ENCODE measurements at regions not wholly inside any gene's neighbourhood (a gene's known extent, or its start where the extent isn't known, plus 50 kb on each side); places are given as distances from the start of the nearest gene placed in this dataset.
A peak's percentile ranks its signal among the peaks of the same experiment; 100 is the strongest.

DNA sequence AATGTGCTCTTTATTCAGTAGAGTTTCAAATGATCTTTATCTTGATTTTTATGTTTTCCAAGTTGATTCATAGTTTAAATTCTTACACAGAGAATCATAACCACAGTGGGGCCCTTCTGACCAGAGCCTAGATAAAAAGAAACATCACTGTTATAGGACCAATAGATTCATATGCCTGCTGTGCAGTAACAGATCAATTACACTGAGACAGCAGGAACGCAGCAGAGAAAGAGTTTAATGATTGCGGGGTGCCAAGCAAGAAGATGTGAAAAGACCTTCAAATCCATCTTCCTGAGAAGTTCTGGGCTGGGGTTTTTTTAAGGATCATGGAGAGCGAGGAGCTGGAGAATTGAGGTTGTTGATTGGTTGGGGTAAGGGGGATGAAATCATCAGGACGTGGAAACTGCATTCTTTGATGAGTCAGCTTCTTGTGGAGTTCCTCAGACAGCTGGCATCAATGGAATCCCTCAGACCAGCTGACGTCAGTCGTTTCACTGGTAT is 346.6 kb downstream of the TBC1D4 start:
- DNase-seq (ENCODE audit: low read depth in 2 of 2): peak in 1 of 2 donors; percentile 64

- no peak for DNase-seq (ENCODE audit: low read depth in 2 of 2)
Observed at GRCh38 chr13:75132701-75133695, 349.0 kb downstream of the TBC1D4 start.

DNA sequence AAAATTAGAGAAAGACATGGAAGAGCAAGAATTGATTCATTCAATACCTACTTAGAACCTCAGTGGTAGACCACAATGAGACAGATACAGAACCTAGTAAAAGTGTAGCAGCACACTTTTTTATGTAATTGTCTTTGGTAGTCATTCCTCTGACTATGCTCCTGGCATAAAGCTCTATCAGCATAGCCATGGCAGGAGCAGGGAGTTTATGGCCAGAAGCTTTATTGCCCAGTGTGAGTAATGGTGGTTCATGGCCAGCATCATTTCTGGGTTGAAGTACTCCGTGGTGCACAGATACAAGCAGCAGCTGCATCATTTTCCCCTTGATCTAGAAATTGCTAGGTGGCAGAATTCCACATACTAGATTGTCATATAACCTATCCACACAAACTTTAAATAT is 352.6 kb downstream of the TBC1D4 start:
- no peak for DNase-seq (ENCODE audit: low read depth in 2 of 2)

GRCh38 chr13:75124415-75124814 is 357.6 kb downstream of the TBC1D4 start:
- no peak for DNase-seq (ENCODE audit: low read depth in 2 of 2)

GRCh38 chr13:75123428-75123827 is 358.5 kb downstream of the TBC1D4 start:
- DNase-seq (ENCODE audit: low read depth in 2 of 2): peak in 1 of 2 donors; percentile 18

GRCh38 chr13:75120085-75120484 is 361.9 kb downstream of the TBC1D4 start:
- no peak for DNase-seq (ENCODE audit: low read depth in 2 of 2)

- DNase-seq (ENCODE audit: low read depth in 2 of 2): no peak
Observed at GRCh38 chr13:75115171-75115570, 366.8 kb downstream of the TBC1D4 start.

DNA sequence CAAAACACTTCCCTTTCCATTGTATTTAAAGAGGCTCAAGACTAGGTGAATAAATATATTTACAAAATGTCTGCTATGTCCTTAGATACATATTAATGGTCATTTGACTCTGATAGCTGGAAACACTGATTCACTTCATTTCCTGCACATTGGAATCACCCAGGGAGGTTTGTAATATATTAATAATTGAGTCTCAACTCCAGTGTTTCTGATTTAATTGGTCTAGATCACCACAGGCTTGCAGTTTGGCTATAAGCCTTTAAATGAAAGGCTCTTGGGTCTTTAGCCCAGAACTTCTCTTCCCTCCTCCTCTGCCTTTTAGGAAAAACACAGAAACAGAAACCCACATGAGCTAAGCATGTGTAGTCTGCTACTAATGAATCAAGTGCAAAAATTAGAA is 378.0 kb downstream of the TBC1D4 start:
- DNase-seq (ENCODE audit: low read depth in 2 of 2): peak in 1 of 2 donors; percentile 9

GRCh38 chr13:75102001-75102716 is 379.8 kb downstream of the TBC1D4 start:
- peak in 1 of 2 donors; percentile 3 for DNase-seq (ENCODE audit: low read depth in 2 of 2)

DNA sequence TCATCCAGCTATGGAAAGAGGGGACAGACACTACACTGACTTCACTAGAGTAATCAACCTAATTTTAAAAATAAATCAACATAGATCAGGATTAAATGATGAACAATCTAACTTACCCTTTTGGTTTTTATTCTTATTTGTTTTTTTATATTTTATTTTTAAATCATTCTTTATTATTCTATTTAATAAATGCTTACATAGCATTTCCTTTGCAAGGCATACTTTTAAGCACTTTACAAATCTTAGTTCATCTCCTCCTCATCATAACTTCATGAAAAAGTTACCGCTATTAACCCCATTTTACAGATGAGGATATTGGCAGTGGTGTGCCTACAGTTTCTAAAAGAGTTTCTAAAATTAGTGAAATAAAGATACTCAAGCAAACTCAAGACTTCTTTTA is 380.6 kb downstream of the TBC1D4 start:
- no peak for DNase-seq (ENCODE audit: low read depth in 2 of 2)

DNA sequence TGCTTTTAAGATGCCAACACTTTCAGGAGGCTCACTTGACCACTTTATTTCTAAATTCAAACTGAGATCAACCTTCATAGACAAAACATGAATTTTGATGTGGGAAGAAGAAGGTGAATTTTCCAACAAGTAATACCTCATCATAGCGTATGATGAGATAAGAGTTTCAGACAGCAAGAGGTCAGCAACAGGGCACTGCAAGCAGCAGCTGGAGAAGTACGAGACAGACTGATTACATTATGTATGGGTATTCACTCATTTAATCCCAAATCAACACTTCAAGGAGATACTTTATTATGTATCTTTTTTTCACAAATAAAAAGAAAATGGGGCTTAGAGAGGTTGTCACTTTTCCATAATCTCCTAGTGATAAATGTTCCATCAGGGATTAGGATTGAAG is 389.8 kb downstream of the TBC1D4 start:
- DNase-seq (ENCODE audit: low read depth in 2 of 2): no peak

- no peak for DNase-seq (ENCODE audit: low read depth in 2 of 2)
Observed at GRCh38 chr13:75091718-75092117, 390.3 kb downstream of the TBC1D4 start.

GRCh38 chr13:75090872-75091615 is 390.9 kb downstream of the TBC1D4 start:
- no peak for DNase-seq (ENCODE audit: low read depth in 2 of 2)

DNA sequence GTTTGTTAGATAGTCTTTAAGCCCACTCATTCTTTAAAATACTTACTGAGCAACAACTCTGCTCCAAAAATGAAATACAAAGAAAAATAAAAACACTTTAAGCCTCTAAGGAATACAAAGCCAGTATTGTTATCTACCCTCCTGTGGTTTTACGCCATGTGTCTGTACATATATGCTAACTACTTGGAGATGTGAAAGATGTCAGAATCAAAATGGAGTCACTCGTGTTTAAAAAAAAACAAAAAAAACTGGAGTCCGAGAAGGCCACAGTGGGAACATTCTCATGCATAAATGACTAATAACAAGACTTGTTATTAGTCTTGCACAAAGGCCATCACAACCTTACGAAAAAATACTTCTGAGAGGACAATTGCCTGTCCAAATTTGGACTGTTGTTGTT is 393.1 kb downstream of the TBC1D4 start:
- no peak for DNase-seq (ENCODE audit: low read depth in 2 of 2)

DNA sequence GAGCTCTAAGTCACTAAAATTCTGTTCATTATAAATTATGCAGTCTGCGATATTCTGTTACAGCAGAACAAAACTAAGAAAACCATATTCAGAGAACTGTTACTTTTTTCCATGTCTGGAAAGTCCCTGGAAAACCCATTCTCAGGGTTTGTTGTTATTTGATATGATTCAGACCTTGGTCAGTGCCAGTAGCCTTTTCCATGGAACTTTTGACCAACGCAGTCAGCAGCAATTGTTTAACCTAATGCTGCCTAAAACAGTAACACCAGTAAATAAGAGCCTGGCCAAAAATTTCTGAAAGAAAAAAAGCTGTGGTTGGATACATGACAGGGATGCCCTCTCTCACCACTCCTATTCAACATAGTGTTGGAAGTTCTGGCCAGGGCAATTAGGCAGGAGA is 402.7 kb downstream of the TBC1D4 start:
- DNase-seq (ENCODE audit: low read depth in 2 of 2): peak; percentile 1 to 80

GRCh38 chr13:75076476-75076875 is 405.5 kb downstream of the TBC1D4 start:
- DNase-seq (ENCODE audit: low read depth in 2 of 2): no peak

DNA sequence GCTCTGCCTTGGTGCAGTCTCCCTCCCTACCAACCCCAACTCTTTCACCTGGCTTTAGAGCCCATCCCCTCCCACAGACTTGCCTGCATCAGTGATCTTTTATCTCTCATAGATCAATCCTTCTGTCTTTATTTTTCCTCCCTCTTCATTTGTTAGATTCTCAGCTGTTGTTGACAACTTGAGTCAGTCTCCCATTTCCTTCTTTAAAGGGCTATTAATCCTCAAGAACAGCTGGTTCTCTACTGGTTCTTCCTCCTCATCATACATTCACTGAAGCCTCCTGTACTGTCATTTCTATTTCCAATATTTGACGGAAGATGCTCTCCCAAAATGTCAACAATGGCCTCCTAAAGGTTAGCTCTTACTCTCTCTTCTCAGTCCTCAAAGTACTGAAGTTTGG is 408.2 kb downstream of the TBC1D4 start:
- no peak for DNase-seq (ENCODE audit: low read depth in 2 of 2)

DNA sequence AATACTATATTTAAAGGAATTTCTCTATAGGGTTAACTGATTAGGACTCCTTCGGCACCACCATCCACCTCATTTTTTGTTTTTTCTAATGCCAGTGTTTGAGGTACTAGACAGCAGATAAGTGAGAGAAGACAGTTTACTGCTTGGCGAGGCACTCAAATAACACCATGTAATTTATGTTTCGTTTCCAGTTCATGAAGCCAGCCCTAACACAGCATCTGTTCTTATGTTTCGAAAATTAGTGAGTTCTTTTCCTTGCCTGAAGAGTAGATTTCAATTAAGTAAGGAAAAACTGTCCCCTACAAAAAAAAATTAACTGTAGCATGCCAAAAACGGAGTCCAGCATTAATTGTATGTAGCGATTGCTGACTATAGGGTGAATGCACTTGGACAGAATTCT is 409.1 kb downstream of the TBC1D4 start:
- DNase-seq (ENCODE audit: low read depth in 2 of 2): no peak

- no peak for DNase-seq (ENCODE audit: low read depth in 2 of 2)
Observed at GRCh38 chr13:75072368-75072767, 409.6 kb downstream of the TBC1D4 start.

DNA sequence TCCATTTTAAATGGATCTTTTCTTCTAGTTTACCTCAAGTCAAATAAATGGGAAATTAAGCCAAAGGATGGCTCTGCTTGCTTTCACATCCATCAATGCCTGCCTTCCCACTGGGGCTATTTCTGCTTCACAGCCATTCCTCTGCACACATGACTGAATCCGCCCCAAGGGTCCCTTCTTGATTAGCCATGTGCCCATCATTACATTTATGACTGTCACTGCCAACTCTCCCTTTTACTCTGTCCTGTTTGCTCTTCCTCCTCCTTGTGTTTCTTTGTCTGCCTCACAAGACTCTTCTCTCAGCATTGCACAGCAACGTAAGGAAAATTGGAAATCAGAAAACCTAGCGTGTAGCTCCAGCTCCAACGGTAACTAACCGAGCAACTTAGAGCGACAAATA is 410.2 kb downstream of the TBC1D4 start:
- DNase-seq (ENCODE audit: low read depth in 2 of 2): no peak

DNA sequence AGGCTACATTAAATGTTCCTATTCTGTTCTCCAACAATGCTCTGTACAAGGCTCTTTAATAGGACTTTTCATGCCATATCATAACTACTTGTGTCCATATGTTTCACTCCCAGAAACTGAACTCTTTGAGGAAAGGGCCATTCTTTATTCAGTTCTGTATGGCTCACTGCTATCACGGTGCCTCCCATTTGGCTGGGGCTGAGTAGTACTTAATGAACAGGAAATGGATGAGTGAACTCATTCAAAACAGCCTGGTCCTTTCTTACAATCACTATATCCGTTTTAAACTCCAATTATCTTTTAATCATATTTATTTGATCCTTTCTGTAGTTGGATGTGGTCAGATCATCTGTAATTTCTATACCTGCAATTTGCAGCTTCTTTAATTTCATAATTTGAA is 410.6 kb downstream of the TBC1D4 start:
- DNase-seq (ENCODE audit: low read depth in 2 of 2): peak in 1 of 2 donors; percentile 30

GRCh38 chr13:75061909-75062308 is 420.1 kb downstream of the TBC1D4 start:
- DNase-seq (ENCODE audit: low read depth in 2 of 2): no peak
